ENCODE measurements at regions not wholly inside any gene's neighbourhood (a gene's known extent, or its start where the extent isn't known, plus 50 kb on each side); places are given as distances from the start of the nearest gene placed in this dataset.

DNA sequence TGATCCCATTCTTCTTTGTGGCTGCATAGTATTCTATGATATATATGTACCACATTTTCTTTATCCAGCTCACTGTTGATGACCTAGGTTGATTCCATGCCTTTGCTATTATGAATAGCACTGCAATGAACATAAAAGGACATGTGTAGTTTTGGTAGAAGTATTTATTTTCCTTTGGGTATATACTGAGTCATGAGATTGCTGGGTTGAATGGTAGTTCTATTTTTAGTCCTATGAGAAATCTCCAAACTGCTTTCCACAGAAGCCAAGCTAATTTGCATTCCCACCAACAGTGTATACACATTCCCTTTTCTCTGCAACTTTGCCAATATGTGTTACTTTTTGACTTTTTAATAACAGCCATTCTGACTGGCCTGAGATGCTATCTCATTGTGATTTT, 278.3 kb downstream of the PCDH18 start:
- no peak for FAIRE-seq
- TF ChIP-seq PAX5 (IDR thresholded peaks at IDR 0.05; ENCODE audit: insufficient read depth, low read length, severe bottlenecking), result no peak
- no peak for TF ChIP-seq TAF1 (IDR thresholded peaks at IDR 0.05; ENCODE audit: low read depth, low read length)
- no peak for TF ChIP-seq SPI1 (IDR thresholded peaks at IDR 0.05; ENCODE audit: low read depth, low read length)
- no peak for TF ChIP-seq POU2F2 (IDR thresholded peaks at IDR 0.05; ENCODE audit: low read depth, low read length)
- TF ChIP-seq POLR2A (IDR thresholded peaks at IDR 0.05; ENCODE audit: low read depth, low read length), result no peak
- TF ChIP-seq POLR2AphosphoS5 (IDR thresholded peaks at IDR 0.05; ENCODE audit: low read depth, low read length), result no peak
- no peak for DNase-seq (ENCODE audit: insufficient read length, low spot score)

DNA sequence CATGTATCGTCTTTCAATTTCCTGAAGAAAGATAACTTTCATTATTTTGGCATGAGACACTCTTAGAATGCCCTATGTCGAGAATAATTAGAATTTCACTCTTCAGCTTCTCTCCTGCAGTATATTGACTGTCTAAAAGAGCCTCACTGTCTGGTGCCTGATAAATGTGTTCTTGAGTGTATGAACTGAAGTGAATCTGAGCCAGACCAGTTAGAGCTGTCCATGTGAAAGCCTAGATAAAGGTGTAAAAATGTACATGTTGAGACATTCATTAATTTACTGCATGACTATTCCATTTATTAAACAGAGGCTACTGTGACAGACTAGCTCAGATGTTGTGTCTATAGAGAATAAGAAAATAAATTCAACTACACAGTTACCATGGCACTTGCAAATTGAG, 283.2 kb downstream of the PCDH18 start:
- DNase-seq (ENCODE audit: insufficient read length, low spot score) (no peak), FAIRE-seq (no peak)
- no peak for TF ChIP-seq PAX5 (IDR thresholded peaks at IDR 0.05; ENCODE audit: insufficient read depth, low read length, severe bottlenecking)
- TF ChIP-seq POLR2A (IDR thresholded peaks at IDR 0.05; ENCODE audit: low read depth, low read length), result no peak
- no peak for TF ChIP-seq SPI1 (IDR thresholded peaks at IDR 0.05; ENCODE audit: low read depth, low read length)
- TF ChIP-seq POU2F2 (IDR thresholded peaks at IDR 0.05; ENCODE audit: low read depth, low read length), result no peak
- TF ChIP-seq POLR2AphosphoS5 (IDR thresholded peaks at IDR 0.05; ENCODE audit: low read depth, low read length), result no peak
- no peak for TF ChIP-seq TAF1 (IDR thresholded peaks at IDR 0.05; ENCODE audit: low read depth, low read length)

DNA sequence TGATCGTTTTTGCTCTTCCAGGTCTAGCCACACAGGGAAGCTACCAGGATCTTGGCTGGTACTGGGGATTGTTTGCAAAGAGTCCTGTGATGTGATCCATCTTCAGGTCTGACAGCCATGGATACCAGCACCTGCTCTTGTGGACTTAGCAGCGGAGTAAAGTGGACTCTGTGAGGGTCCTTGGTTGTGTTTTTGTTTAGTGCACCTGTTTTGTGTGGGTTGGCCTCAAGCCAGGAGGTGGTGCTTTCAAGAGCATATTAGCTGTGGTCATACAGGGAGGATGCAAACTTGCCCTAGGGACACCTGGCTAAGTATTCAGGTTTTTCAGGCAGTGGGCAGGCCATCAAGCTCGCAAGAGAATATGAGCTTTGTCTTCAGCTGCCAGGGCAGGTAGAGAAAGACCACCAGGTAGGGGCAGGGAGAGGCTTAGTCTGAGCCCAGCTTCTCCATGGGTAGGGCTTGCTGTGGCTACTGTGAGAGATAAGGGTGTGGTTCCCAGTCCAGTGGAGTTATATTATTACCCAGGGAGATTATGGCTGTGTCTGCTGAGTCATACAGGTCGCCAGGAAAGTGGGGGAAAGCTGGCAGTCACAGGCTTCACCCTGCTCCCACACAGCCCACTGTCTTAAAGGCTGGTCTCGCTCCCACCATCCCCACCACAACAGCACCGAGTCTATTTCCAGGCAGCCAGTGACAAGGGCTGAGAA, 293.7 kb downstream of the PCDH18 start:
- no peak for TF ChIP-seq POLR2AphosphoS5 (IDR thresholded peaks at IDR 0.05; ENCODE audit: low read depth, low read length)
- no peak for TF ChIP-seq POU2F2 (IDR thresholded peaks at IDR 0.05; ENCODE audit: low read depth, low read length)
- no peak for TF ChIP-seq SPI1 (IDR thresholded peaks at IDR 0.05; ENCODE audit: low read depth, low read length)
- TF ChIP-seq POLR2A (IDR thresholded peaks at IDR 0.05; ENCODE audit: low read depth, low read length), result no peak
- TF ChIP-seq PAX5 (IDR thresholded peaks at IDR 0.05; ENCODE audit: insufficient read depth, low read length, severe bottlenecking), result no peak
- TF ChIP-seq TAF1 (IDR thresholded peaks at IDR 0.05; ENCODE audit: low read depth, low read length), result no peak
- FAIRE-seq (no peak), DNase-seq (ENCODE audit: insufficient read length, low spot score) (no peak)

DNA sequence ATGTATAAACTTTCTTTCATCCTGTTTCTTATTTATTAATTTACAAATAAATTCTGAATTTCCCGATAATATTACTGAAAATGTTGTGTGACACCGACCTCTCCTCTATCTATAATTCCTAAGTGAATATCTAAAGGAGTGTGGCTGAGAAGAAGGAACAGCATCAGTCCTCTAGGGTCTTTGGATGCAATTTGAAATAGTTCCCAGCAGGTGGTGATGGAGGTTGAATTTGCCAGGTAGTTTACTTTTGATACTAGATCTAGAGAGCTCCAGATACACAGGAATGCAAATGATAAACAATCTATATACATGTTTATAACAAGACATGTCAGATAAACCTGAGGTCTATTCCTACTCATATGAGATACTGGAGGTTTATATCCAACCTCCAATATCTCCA, 305.4 kb downstream of the PCDH18 start:
- TF ChIP-seq POLR2AphosphoS5 (IDR thresholded peaks at IDR 0.05; ENCODE audit: low read depth, low read length) (no peak), POU2F2 (IDR thresholded peaks at IDR 0.05; ENCODE audit: low read depth, low read length) (no peak), TAF1 (IDR thresholded peaks at IDR 0.05; ENCODE audit: low read depth, low read length) (no peak), PAX5 (IDR thresholded peaks at IDR 0.05; ENCODE audit: insufficient read depth, low read length, severe bottlenecking) (no peak), SPI1 (IDR thresholded peaks at IDR 0.05; ENCODE audit: low read depth, low read length) (no peak), POLR2A (IDR thresholded peaks at IDR 0.05; ENCODE audit: low read depth, low read length) (no peak)
- DNase-seq (ENCODE audit: insufficient read length, low spot score) (no peak), FAIRE-seq (no peak)

DNA sequence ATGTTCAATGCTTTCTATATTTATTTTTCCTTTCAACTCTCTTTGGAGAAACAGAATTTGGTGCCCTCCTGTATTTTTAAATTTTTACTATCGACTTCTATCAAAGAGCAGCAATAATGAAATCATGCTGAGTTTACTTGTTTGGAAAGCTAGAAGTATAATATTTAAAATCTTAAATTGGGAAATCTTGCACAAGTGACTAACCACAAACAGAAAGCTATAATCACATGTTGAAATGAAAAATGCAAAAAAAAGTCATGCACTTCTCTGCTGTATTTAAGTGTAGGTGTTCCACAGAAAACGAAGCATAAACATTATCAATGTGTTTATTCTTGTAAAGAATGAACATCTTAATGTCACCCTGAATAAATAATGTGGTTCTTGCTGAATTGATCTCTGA, 306.1 kb downstream of the PCDH18 start:
- no peak for FAIRE-seq
- no peak for TF ChIP-seq POU2F2 (IDR thresholded peaks at IDR 0.05; ENCODE audit: low read depth, low read length)
- TF ChIP-seq POLR2AphosphoS5 (IDR thresholded peaks at IDR 0.05; ENCODE audit: low read depth, low read length), result no peak
- TF ChIP-seq SPI1 (IDR thresholded peaks at IDR 0.05; ENCODE audit: low read depth, low read length), result no peak
- TF ChIP-seq TAF1 (IDR thresholded peaks at IDR 0.05; ENCODE audit: low read depth, low read length), result no peak
- no peak for TF ChIP-seq POLR2A (IDR thresholded peaks at IDR 0.05; ENCODE audit: low read depth, low read length)
- TF ChIP-seq PAX5 (IDR thresholded peaks at IDR 0.05; ENCODE audit: insufficient read depth, low read length, severe bottlenecking), result no peak
- no peak for DNase-seq (ENCODE audit: insufficient read length, low spot score)

DNA sequence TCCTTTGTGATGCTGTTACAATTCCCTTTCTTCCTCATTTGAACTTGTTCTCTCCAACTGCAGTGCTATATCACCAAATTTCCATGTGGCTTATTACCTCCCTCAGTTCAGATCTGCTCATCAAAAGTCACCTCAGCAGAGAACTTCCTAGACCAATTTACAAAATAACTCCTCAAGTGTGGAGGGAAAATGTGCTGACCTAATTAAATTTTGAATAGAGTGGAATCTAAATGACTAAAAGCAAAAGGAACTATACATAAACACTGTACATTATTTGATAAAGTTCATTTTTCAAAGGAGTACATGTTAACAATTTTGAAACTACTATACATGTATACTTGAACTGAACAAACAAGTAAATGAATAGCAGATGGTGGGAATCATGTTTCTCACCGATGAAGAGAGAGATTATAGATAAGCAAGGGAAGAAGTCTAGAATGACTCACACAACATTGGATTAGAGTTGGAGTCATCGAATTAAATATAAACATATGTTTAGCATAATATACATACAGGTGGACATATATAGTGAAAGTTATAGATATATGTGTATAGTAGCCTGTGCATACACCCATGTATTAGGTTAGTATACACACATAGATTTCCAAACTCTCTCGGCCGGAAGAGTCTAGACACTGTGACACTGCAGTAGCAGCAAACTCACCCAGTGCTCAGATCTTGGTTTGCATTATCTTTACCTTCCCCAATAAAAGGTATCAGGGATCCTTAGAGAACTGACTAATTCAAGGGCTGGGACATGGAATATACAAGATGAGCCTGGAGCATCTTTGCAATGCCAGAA, 318.7 kb downstream of the PCDH18 start:
- no peak for FAIRE-seq
- TF ChIP-seq POLR2AphosphoS5 (IDR thresholded peaks at IDR 0.05; ENCODE audit: low read depth, low read length), result no peak
- no peak for TF ChIP-seq POU2F2 (IDR thresholded peaks at IDR 0.05; ENCODE audit: low read depth, low read length)
- TF ChIP-seq PAX5 (IDR thresholded peaks at IDR 0.05; ENCODE audit: insufficient read depth, low read length, severe bottlenecking), result no peak
- no peak for TF ChIP-seq TAF1 (IDR thresholded peaks at IDR 0.05; ENCODE audit: low read depth, low read length)
- no peak for TF ChIP-seq POLR2A (IDR thresholded peaks at IDR 0.05; ENCODE audit: low read depth, low read length)
- TF ChIP-seq SPI1 (IDR thresholded peaks at IDR 0.05; ENCODE audit: low read depth, low read length), result no peak
- no peak for DNase-seq (ENCODE audit: insufficient read length, low spot score)

GRCh38 chr4:137212601-137213000, 319.7 kb downstream of the PCDH18 start:
- no peak for TF ChIP-seq PAX5 (IDR thresholded peaks at IDR 0.05; ENCODE audit: insufficient read depth, low read length, severe bottlenecking)
- TF ChIP-seq TAF1 (IDR thresholded peaks at IDR 0.05; ENCODE audit: low read depth, low read length), result no peak
- TF ChIP-seq POU2F2 (IDR thresholded peaks at IDR 0.05; ENCODE audit: low read depth, low read length), result no peak
- TF ChIP-seq POLR2A (IDR thresholded peaks at IDR 0.05; ENCODE audit: low read depth, low read length), result no peak
- TF ChIP-seq SPI1 (IDR thresholded peaks at IDR 0.05; ENCODE audit: low read depth, low read length), result no peak
- TF ChIP-seq POLR2AphosphoS5 (IDR thresholded peaks at IDR 0.05; ENCODE audit: low read depth, low read length), result no peak
- DNase-seq (ENCODE audit: insufficient read length, low spot score) (no peak), FAIRE-seq (no peak)

DNA sequence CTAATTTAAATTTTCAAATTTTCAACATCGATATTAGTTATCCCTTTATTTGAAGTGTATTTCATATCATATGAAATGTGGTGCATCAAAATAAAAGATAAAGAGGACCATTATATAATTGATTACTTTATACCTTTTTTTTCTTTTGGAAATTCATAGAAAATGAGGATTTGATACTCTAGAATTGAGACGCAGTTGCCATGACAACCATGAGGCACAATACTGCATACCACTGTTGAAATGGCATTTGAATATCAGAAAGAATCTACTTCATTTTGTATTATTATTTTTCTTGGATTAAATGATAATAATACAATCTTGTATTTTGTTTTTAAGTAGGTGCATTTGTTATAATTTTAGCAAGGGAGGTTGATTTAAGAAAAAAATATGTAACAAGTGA, 323.1 kb downstream of the PCDH18 start:
- FAIRE-seq (no peak), DNase-seq (ENCODE audit: insufficient read length, low spot score) (no peak)
- TF ChIP-seq SPI1 (IDR thresholded peaks at IDR 0.05; ENCODE audit: low read depth, low read length) (no peak), TAF1 (IDR thresholded peaks at IDR 0.05; ENCODE audit: low read depth, low read length) (no peak), PAX5 (IDR thresholded peaks at IDR 0.05; ENCODE audit: insufficient read depth, low read length, severe bottlenecking) (no peak), POLR2A (IDR thresholded peaks at IDR 0.05; ENCODE audit: low read depth, low read length) (no peak), POU2F2 (IDR thresholded peaks at IDR 0.05; ENCODE audit: low read depth, low read length) (no peak)

DNA sequence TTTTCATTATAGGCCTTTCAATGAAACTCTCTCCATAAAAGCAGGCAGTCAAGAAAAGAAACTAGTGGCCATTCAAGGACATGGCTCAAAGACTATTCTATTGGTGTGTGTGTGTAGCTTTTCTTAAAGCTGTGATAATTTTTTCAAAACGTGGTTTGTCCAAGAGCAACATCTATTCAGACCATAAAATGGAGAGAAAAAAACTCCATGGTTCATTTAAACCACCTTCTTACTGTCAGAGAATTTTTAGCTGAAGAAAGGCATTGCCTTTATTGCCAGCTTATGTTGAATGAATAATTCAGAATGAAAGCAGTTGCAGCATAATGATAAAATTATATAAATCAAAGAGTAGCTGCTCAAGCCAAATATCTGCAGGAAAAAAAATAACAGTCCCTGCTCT, 325.5 kb downstream of the PCDH18 start:
- no peak for TF ChIP-seq POLR2AphosphoS5 (IDR thresholded peaks at IDR 0.05; ENCODE audit: low read depth, low read length)
- no peak for TF ChIP-seq POU2F2 (IDR thresholded peaks at IDR 0.05; ENCODE audit: low read depth, low read length)
- no peak for TF ChIP-seq TAF1 (IDR thresholded peaks at IDR 0.05; ENCODE audit: low read depth, low read length)
- no peak for TF ChIP-seq SPI1 (IDR thresholded peaks at IDR 0.05; ENCODE audit: low read depth, low read length)
- TF ChIP-seq PAX5 (IDR thresholded peaks at IDR 0.05; ENCODE audit: insufficient read depth, low read length, severe bottlenecking), result no peak
- TF ChIP-seq POLR2A (IDR thresholded peaks at IDR 0.05; ENCODE audit: low read depth, low read length), result no peak
- FAIRE-seq (no peak), DNase-seq (ENCODE audit: insufficient read length, low spot score) (no peak)
